ENCODE measurements at regions not wholly inside any gene's neighbourhood (a gene's known extent, or its start where the extent isn't known, plus 50 kb on each side); places are given as distances from the start of the nearest gene placed in this dataset.

GRCh38 chr6:17036065-17036393 is 65.8 kb upstream of the STMND1 start:
- H3K27ac ChIP-seq (ENCODE audit: insufficient read length, low read depth, low read length) = no peak overlapping the region
- H4K20me1 ChIP-seq (ENCODE audit: control insufficient read depth, insufficient read depth, insufficient read length) = no peaks in the 10 kb centered on the region
- no peaks in the 10 kb centered on the region for H3K9me3 ChIP-seq (ENCODE audit: control insufficient read depth, low read depth, low read length)
- H4K5ac ChIP-seq (ENCODE audit: insufficient read length, low read depth, low read length) = no peak overlapping the region
- Mint-ChIP-seq H3K9me3 (no peaks in the 10 kb centered on the region), H3K27ac (no peak overlapping the region), H3K36me3 (ENCODE audit: insufficient read depth in 1 of 3, low read depth in 3 of 3) (no peaks in the 10 kb centered on the region), H3K27me3 (ENCODE audit: low read depth) (peaks cover 6% of the 10 kb centered on the region), H3K4me1 (no peaks in the 10 kb centered on the region), H3K4me3 (no peak overlapping the region)
- no peak overlapping the region for H3K18ac ChIP-seq (ENCODE audit: insufficient read length, low read depth, low read length)
- no peak overlapping the region for H3K9ac ChIP-seq (ENCODE audit: extremely low read depth, insufficient read length, low read length)
- WGBS (ENCODE audit: extremely low coverage, insufficient read length, low lambda C conversion rate) = no CpG with 5 or more reads among the region's 5 CpGs
- H2BK15ac ChIP-seq (ENCODE audit: low read depth, low read length) = no peak overlapping the region
- no peak overlapping the region for H2BK5ac ChIP-seq (ENCODE audit: insufficient read length, low read length)
- H2BK20ac ChIP-seq (ENCODE audit: low read depth, low read length, poor library complexity, severe bottlenecking) = no peak overlapping the region
- no peaks in the 10 kb centered on the region for H3K4me1 ChIP-seq (ENCODE audit: insufficient read depth, low read length)
- H4K91ac ChIP-seq (ENCODE audit: insufficient read length, low read depth, low read length) = no peak overlapping the region
- no peak for TF ChIP-seq CTCF (conservative IDR thresholded peaks at IDR 0.05)
- H2BK120ac ChIP-seq (ENCODE audit: low read depth, low read length, poor library complexity, severe bottlenecking) = no peak overlapping the region
- no peak overlapping the region for H2AFZ ChIP-seq (ENCODE audit: low read length)
- H3K27me3 ChIP-seq (ENCODE audit: insufficient read depth, low read length) = no peaks in the 10 kb centered on the region
- no peaks in the 10 kb centered on the region for H3K23me2 ChIP-seq (ENCODE audit: insufficient read length, low read depth, low read length, poor library complexity, severe bottlenecking)
- no peak overlapping the region for H3T11ph ChIP-seq (ENCODE audit: low read length)
- H3K4ac ChIP-seq (ENCODE audit: low read depth, low read length) = no peak overlapping the region
- H3K23ac ChIP-seq (ENCODE audit: insufficient read length, low read depth, low read length) = no peak overlapping the region
- DNase-seq = no peak
- H4K8ac ChIP-seq (replicated peaks; ENCODE audit: insufficient read length, low read depth, low read length) = no peak overlapping the region
- H3K4me2 ChIP-seq (ENCODE audit: insufficient read depth, insufficient read length, low read length) = no peak overlapping the region
- no peak overlapping the region for H2BK12ac ChIP-seq (ENCODE audit: insufficient read length, low read depth, low read length)
- no peaks in the 10 kb centered on the region for H3K79me2 ChIP-seq (ENCODE audit: insufficient read depth, low read length)
- H3K14ac ChIP-seq (ENCODE audit: insufficient read depth, low read length) = no peak overlapping the region; the same call in 1 of the 2 replicates
- H3K56ac ChIP-seq (ENCODE audit: insufficient read length, low read depth, low read length) = no peak overlapping the region
- H3K79me1 ChIP-seq (ENCODE audit: insufficient read depth, low read depth, low read length, poor library complexity, severe bottlenecking) = no peaks in the 10 kb centered on the region
- H2AK5ac ChIP-seq (ENCODE audit: insufficient read length, low read length) = no peak overlapping the region
